VCaP (cell line): ENCODE measurements at regions not wholly inside any gene's neighbourhood (a gene's known extent, or its start where the extent isn't known, plus 50 kb on each side); places are given as distances from the start of the nearest gene placed in this dataset.

Source experiments
- H3K27ac ChIP-seq: fragments of 450-650 bp; 2 replicates; pipeline ENCODE4 v1.5.1; 2017
- CTCF ChIP-seq: fragments of 450-650 bp; conservative IDR thresholded peaks from 2 replicates; pipeline ENCODE4 v1.5.1; 2017; ENCODE audit warnings: mild to moderate bottlenecking, moderate library complexity

DNA sequence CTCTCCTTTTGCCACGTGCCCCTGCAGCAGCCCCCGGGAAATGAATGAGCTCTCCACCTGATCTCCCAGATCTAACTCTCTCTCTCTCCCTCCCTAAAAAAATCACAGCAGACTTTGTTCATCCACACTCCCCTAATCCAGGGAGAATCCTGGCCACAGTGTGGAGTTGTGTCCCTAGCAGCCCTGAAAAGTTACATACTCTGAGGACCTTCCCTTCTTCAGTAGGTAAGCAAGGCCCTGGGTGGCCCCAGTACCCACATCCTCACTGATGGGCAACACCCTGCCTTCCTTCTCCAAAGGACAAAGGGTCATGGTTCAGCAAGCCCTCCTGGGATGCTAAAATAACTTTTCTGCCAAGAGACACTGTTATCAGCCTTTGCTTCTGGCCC, 76.9 kb upstream of the GLI2 start:
- no peak overlapping the region for H3K27ac ChIP-seq
- no peak for TF ChIP-seq CTCF

- H3K27ac ChIP-seq: no peak overlapping the region
- no peak for TF ChIP-seq CTCF
Observed at GRCh38 chr2:120659275-120659977, 76.2 kb upstream of the GLI2 start.

DNA sequence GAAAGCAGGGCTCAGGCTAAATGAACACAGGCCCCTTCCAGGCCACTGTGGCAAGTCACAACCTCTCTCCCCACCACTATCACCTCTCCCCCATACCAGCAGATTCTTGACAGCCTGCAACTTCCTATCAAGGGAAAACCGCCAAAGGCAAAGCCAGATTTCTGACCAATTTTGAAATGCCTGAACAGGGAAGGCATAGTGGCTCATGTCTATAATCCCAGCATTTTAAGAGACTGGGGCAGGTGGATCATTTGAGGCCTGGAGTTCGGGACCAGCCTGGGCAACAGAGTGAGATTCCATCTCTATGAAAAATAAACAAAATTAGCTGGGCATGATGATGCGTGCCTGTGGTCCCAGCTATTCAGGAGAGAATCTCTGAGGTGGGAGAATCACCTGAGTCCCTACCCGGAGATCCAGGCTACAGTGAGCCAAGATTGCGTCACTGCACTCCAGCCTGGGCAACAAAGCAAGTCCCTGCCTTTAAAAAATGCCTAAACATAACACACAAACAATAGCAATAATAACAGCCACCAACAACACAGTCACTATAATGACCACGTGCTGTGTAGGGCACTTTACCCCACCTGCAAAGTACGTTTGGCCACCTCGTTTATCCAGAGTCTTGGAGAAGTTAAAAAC, 75.5 kb upstream of the GLI2 start:
- no peak overlapping the region for H3K27ac ChIP-seq
- TF ChIP-seq CTCF: no peak

DNA sequence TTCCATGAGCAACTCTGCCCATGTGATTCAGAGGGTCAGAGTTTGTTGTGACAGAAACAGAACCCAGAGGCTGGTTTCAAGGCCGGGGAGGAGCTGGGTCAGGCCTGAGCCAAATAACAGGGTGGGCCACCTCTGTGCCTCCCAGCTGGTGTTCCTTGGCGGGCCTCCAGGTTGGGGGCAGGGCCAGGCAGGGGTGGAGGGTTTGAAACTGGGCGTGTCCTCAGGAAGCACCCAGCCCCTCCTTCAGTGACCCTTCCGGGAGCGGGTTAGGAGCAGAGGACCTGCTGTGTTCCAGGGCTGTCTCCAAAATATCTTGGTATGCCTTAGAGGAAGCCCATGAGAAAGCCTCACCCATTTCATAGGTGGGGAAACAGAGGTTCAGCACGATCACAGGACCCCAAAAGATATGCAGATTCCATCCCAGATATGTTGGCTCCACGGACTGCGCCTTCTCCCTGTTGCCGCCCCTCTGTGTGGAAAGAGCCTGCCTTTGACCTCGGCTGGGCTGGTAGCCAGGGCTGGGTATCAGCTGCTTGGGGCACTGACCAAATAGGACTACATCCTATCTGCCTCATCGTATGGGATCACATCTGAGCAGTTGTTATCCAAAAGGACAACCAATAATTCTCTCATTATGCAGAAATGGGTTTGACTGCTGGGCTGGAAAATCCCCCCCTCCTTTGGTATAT, 74.8 kb upstream of the GLI2 start:
- no peak overlapping the region for H3K27ac ChIP-seq
- TF ChIP-seq CTCF: no peak

DNA sequence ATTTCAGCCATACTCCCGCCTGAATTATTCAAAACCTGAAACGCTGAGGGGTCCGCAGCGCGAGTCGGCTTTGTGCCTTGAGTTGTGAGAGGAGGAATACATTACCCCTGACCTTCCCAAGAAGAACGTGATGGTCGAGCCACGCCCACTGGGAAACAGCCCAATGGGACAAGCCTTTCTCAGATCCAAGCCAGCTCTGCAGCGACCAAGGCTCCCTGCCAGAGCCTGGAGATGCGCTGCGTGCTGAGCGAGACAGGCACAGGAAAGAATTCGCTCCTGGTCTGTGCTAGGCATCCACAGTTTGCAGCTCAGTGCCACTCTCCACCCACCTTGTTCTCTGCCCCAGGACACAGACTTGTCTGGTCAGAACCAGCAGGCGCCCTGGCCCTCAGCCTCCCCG, 74.1 kb upstream of the GLI2 start:
- no peak overlapping the region for H3K27ac ChIP-seq

GRCh38 chr2:120662046-120662445, 73.6 kb upstream of the GLI2 start:
- H3K27ac ChIP-seq: no peak overlapping the region
- TF ChIP-seq CTCF: no peak

More for the DNA sequence above, 74.1 kb upstream of the GLI2 start:
- no peak for TF ChIP-seq CTCF

DNA sequence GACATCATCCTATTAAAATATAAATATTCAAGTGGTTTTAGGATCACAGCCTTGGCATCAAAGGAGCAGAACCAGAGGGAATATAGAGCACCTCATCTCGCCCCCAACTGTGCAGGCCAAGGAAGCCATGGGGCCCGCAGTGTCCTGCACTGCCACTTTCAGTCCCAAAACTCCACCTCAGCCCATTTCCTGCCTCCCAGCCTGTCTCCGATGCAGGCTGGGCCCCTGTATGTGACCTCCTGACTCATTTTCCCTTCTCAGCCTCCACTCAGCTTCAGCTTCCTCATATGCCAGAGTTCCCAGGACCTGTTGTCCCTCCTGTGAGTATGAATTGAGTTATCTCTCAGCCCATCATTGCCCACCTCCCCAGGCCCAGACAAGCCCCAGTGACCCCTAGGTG, 72.9 kb upstream of the GLI2 start:
- no peak for TF ChIP-seq CTCF
- H3K27ac ChIP-seq: no peak overlapping the region
